ENCODE measurements at regions not wholly inside any gene's neighbourhood (a gene's known extent, or its start where the extent isn't known, plus 50 kb on each side); places are given as distances from the start of the nearest gene placed in this dataset.
"Not testable (repeated sequence)": the region's sequence is repeated elsewhere in the genome, so short reads cannot be mapped to it uniquely, and the experiment has no call there.

DNA sequence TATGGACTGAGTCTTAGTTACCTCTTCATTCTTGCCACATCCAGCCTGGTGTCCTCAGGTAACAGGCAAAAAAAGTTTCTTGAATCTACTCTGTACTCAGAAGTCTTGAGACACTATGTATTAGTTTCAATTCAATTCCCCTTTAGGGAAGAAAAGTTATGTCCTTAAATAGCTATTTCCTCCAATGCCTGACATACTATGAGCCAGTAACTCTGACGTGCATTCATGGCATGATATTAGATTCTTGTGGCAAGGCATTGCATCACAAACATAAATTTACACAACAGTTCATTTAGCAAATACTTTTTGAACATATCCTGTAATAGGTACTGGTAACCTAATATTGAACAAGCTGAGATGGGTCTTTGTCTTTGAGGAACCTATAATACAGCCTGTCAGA is 109.3 kb upstream of the FOXB1 start:
- DNase-seq = no peak

- DNase-seq = no peak
Observed at GRCh38 chr15:59892985-59893384, 111.1 kb upstream of the FOXB1 start.

DNA sequence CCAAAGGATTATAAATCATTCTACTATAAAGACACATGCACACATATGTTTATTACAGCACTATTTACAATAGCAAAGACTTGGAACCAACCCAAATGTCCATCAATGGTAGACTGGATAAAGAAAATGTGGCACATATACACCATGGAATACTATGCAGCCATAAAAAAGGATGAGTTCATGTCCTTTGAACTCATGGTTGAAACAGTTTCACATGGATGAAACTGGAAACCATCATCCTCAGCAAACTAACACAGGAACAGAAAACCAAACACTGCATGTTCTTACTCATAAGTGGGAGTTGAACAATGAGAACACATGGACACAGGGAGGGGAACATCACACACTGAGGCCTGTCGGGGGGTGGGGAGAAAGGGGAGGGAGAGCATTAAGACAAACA is 116.2 kb upstream of the FOXB1 start:
- DNase-seq = not testable (repeated sequence)

DNA sequence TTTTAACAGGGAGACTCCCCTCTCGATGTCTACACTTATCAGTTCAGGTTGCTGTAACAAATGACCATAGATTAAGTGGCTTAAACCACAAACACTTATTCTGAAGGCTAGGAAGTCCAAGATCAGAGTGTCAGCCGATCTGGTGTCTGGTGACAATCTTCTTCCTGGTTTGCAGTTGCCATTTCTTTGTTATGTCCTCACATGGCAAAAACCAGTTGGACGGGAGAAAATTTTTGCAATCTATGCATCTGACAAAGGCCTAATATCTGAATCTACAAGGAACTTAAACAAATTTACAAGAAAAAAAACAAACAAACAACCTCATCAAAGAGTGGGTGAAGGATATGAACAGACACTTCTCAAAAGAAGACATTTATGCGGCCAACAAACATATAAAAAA is 116.9 kb upstream of the FOXB1 start:
- DNase-seq = no peak

- DNase-seq = peak; percentile 21
Observed at GRCh38 chr15:59886441-59886840, 117.7 kb upstream of the FOXB1 start.

DNA sequence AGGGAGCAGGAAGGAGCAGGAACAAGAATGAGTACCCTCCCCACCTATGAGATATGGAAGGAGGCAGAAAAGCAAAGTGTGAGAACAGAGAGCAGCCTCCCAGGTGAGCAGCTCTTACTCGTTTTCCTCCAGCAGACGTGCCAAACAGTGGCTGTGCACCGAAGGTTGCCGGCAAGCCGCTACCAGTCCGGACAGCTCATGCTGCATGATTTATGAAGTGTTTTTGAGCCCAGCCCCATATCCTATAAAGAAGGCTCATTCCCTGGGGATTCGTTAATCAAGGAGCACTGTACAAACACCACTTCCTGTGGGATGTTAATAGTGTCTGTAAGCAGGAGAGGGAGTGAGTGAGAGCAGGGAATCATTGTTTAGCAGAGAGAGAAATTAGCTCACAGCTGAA is 118.3 kb upstream of the FOXB1 start:
- DNase-seq = peak; percentile 55

- no peak for DNase-seq
Observed at GRCh38 chr15:59879506-59880265, 124.4 kb upstream of the FOXB1 start.

DNA sequence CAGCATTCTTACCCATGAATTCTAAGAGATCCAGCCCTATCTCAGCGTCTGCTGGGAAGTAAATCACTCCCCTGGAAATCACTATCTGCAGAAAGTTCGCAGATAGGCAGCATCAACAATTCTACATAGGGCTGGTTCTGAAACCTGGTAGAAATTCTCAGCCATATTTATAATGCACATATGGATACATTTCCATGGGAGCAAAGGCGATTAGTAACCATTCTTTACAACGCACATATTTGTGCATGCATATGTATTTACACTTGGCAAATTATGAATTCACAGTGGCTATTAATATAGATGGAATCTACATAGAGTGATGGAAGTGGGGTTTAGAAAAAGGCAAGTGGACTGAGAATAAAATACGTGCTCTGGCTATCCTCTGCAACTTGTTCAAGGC is 128.0 kb upstream of the FOXB1 start:
- DNase-seq = no peak

DNA sequence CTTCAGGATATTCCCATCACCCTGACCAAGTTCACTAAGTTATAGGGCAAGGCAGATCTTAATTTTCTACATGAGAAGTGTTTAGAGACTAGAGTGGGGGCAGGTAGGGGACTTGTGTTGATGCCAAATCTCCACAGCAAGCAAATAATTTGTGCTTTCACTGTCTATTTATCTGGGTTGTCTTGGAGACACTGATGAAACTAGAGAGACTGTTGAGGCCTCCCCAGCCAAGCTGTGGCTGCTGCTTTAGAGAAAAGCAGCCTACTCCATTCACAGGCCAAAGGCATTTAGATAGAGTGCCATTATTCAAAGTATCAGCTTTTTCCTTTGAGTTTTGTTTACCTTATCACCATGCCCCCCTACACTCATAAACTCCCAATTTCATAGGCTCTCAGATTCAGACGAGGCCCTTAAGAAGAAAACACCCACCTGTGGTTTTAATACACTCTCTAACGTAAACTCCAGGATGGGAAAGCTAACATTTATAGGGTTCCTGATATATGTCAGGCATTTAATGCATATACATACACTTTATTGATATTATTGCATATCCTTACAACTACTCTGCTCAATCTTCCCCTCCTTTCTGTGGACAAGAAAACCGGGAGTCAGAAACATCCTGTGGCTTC is 130.4 kb upstream of the FOXB1 start:
- DNase-seq = no peak

DNA sequence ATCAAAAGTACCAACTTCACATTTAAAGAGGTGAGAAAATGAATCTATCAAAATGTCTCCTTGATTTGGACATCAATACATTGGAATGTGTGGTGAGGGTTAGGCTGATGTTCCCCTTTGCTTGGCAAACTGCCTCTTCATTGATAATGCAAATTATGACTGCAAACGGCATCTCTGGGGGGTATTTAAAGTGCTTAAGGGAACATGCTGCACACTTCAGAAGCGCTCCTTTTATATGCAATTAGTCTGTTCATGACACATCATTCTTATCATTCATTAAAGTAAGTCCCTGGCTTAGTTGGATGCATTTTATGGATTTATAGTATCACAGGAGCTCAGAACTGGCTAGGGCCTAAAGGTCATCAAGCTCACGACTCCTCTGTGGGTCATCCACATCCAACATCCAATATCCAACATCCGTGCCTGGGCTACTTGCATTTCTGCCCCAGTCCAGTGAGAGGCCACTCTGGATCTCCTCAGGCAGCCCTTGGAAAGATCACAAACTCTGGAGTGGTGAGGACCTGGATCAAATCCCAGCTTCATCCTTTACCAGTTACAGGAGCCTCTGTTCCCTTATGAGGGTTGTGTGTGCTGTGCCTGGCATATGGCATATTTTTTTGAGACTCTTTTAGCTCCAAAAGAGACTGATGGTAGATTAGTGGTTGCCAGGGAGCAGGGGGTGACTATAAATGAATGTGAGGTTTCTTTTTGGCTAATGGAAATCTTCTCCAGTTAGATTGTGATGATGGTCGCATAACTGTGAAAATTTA is 136.8 kb upstream of the FOXB1 start:
- DNase-seq = no peak

DNA sequence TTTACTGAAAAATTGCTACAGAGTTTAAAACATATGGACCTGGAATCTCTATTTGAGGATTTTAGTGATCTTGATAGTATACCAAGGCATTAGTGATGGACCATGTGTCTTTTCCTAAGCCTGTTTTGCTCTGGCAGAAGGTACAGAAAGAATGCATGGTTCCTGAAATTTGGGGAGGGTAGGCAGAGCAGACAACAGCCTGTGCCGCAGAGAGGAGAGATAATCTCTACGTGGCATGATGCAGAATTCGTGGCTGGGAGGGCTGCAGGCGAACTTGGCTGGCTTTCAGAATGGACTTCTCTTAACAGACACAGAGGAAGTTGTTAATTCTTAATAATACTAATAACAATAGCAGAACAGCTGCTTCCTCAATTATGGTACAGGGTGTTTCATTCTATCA is 137.5 kb upstream of the FOXB1 start:
- DNase-seq = no peak

DNA sequence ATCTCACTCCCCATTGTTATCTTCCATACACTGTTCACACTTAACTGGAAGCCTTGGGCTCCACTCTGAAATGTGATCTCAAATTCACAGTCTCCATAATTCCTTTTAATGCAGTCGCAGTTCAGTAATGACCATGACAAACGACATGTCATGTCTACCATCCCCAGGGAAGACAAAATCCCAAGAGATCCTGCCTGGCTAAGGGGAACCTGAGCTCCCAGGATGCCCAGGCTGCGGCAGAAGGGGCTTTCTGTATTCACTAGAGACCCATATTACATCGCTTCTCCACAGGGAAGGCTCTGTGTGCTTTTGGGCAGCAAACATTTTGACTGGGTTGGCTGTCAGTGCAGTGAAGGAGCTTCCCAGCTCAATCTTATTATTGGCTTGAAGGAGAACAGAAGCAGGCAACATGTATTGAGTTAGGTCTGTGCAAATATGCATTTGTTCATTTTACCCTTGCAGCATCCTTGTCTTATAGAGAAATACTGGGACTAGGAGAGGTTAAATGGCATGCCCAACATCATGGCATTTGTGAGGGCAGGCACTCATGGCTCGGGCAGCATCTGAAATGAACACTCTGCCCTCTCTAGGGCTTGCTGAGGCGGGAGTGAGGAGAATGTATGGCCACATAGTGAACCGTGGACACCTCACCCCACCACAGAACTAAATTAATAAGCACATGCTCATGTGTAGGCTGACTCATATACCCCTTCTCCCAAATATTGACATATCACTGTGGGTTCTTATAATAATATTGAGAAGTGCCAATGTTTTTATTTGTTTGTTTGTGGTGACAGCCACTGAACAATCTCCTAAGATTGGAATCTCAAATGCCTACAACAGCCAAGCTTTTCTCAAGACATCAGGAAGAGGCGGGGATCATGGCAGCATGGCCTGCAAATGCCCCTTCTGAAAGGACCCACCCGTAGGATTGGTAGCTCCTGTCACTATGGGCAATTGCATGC is 141.6 kb upstream of the FOXB1 start:
- DNase-seq = no peak

- no peak for DNase-seq
Observed at GRCh38 chr15:59847968-59848367, 156.1 kb upstream of the FOXB1 start.

DNA sequence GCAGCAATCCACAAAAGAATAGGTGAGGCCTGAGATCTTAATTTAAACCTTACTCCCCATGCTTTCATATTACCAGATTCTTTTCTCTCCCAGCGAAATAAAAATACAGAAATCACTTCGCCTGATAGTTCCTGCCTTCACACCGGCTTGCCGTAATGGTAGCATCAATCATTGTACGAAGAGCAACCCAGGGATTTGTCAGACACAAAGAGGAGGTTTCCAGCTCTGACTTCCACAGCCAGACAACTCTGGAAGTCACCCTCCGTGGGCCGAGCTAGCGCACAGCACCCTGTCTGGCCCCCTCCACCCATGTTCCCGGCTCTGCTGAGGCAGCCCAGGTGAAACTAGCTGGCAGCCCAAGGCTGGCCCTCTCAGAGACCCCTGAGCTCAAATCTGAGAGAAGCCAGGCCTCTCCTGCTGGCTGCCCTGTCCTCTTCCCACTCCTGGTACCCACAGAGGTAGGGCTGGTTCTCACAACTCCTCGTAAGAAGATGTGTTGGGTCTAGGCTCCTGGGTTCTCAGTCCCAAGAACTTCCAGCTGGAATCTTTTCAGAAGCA is 156.9 kb upstream of the BNIP2 start:
- no peak for DNase-seq

- DNase-seq = no peak
Observed at GRCh38 chr15:59843609-59844008, 154.5 kb upstream of the BNIP2 start.

- DNase-seq = no peak
Observed at GRCh38 chr15:59841036-59841435, 151.9 kb upstream of the BNIP2 start.

- no peak for DNase-seq
Observed at GRCh38 chr15:59839906-59840305, 150.8 kb upstream of the BNIP2 start.

- no peak for DNase-seq
Observed at GRCh38 chr15:59838900-59839299, 149.8 kb upstream of the BNIP2 start.

DNA sequence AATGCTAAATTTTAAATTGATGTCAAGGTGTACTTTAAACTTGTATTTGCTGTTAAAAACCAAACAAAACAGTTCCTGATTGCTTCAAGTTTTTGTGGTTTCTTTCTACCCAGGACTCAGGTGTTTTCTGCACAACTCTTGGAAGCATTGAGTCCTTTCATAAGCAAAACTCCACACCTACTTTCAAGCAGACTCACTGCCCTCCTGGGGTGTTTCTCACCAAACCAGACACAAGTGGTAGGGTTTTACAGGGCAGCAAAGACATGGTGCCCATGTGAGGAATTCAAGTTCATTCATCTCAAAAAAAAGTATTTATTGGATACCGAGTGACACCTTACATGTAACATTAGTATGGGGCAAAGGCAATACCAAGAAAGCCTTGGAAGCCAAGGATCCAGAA is 146.7 kb upstream of the BNIP2 start:
- no peak for DNase-seq

GRCh38 chr15:59834528-59834927 is 145.4 kb upstream of the BNIP2 start:
- DNase-seq = no peak

- DNase-seq = peak; percentile 15
Observed at GRCh38 chr15:59833366-59833765, 144.2 kb upstream of the BNIP2 start.

- no peak for DNase-seq
Observed at GRCh38 chr15:59830873-59831272, 141.8 kb upstream of the BNIP2 start.

GRCh38 chr15:59830098-59830497 is 141.0 kb upstream of the BNIP2 start:
- DNase-seq = no peak

Measured in NCI-H1092 treated with DMSO at 0.1 percent for 48 hours (cell line).